GM23338 (cell line): ENCODE measurements at regions not wholly inside any gene's neighbourhood (a gene's known extent, or its start where the extent isn't known, plus 50 kb on each side); places are given as distances from the start of the nearest gene placed in this dataset.
A peak's percentile ranks its signal among the peaks of the same experiment; 100 is the strongest.

Source experiments
- CREB1 ChIP-seq: fragments of 250-450 bp; sonication (Bioruptor Pico); IDR thresholded peaks from 2 replicates; pipeline ENCODE4 v1.5.0; 2020; ENCODE audit warnings: low read depth, mild to moderate bottlenecking, moderate library complexity
- EZH2 ChIP-seq: fragments of 200-600 bp; sonication (generic); IDR thresholded peaks from one replicate; pipeline ENCODE4 v1.8.0; 2017; ENCODE audit warnings: antibody characterized with exemption, mild to moderate bottlenecking, low read depth; ENCODE audit not compliant: unreplicated experiment
- EZH2phosphoT487 ChIP-seq: fragments of 200-600 bp; sonication (generic); IDR thresholded peaks from one replicate; pipeline ENCODE4 v1.8.1; 2018; ENCODE audit warnings: antibody characterized with exemption; ENCODE audit not compliant: unreplicated experiment
- JUNB ChIP-seq: IDR thresholded peaks from one replicate; pipeline ENCODE4 v1.6.1; 2016; ENCODE audit warnings: antibody characterized with exemption; ENCODE audit not compliant: unreplicated experiment
- NANOG ChIP-seq: IDR thresholded peaks from 2 replicates; pipeline ENCODE4 v1.6.1; 2016; ENCODE audit warnings: antibody characterized with exemption, borderline replicate concordance
- POLR2AphosphoS5 ChIP-seq: IDR thresholded peaks from 2 replicates; pipeline ENCODE4 v1.6.1; 2016; ENCODE audit warnings: antibody characterized with exemption, low read depth
- REST ChIP-seq: IDR thresholded peaks from one replicate; pipeline ENCODE4 v1.6.1; 2018; ENCODE audit warnings: antibody characterized with exemption; ENCODE audit not compliant: unreplicated experiment
- ZNF114 ChIP-seq: fragments of 250-450 bp; sonication (Bioruptor Pico); IDR thresholded peaks from 2 replicates; pipeline ENCODE4 v1.5.0; 2020; ENCODE audit warnings: mild to moderate bottlenecking, moderate library complexity
- TF ChIP-seq, protein P1 (sequence below), 2 experiments: fragments of 200-600 bp in 1 of 2; sonication (generic) in 1 of 2; conservative IDR thresholded peaks; 2 replicates each; pipeline versions ENCODE4 v1.5.1 to v1.6.1; 2016 to 2017; ENCODE audit warnings: antibody characterized with exemption in 2 of 2, low read depth in 2 of 2, mild to moderate bottlenecking in 2 of 2, moderate library complexity in 1 of 2

GRCh38 chr4:67198727-67199126, 346.6 kb downstream of the CENPC start:
- TF ChIP-seq REST (no peak), NANOG (no peak), JUNB (no peak), POLR2AphosphoS5 (no peak), EZH2 (no peak), CREB1 (CRISPR knock-in tag) (no peak), EZH2phosphoT487 (no peak), ZNF114 (CRISPR knock-in tag) (no peak)
- TF ChIP-seq, protein P1, sequence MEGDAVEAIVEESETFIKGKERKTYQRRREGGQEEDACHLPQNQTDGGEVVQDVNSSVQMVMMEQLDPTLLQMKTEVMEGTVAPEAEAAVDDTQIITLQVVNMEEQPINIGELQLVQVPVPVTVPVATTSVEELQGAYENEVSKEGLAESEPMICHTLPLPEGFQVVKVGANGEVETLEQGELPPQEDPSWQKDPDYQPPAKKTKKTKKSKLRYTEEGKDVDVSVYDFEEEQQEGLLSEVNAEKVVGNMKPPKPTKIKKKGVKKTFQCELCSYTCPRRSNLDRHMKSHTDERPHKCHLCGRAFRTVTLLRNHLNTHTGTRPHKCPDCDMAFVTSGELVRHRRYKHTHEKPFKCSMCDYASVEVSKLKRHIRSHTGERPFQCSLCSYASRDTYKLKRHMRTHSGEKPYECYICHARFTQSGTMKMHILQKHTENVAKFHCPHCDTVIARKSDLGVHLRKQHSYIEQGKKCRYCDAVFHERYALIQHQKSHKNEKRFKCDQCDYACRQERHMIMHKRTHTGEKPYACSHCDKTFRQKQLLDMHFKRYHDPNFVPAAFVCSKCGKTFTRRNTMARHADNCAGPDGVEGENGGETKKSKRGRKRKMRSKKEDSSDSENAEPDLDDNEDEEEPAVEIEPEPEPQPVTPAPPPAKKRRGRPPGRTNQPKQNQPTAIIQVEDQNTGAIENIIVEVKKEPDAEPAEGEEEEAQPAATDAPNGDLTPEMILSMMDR (conservative IDR thresholded peaks at IDR 0.05; ENCODE audit: low read depth in 2 of 2): peak; percentile 66 to 74
